Osteoblast (primary cell): ENCODE measurements at regions not wholly inside any gene's neighbourhood (a gene's known extent, or its start where the extent isn't known, plus 50 kb on each side); places are given as distances from the start of the nearest gene placed in this dataset.
A peak's percentile ranks its signal among the peaks of the same experiment; 100 is the strongest.

ENCODE experiments used
- DNase-seq: peaks from one replicate; pipeline ENCODE4 v3.0.0; 2011; ENCODE audit warnings: low spot score, mixed read lengths; ENCODE audit not compliant: insufficient read length; ENCODE audit errors: missing footprints
- H2AFZ ChIP-seq: 2 replicates; pipeline ENCODE4 v1.6.0; 2011; ENCODE audit warnings: mild to moderate bottlenecking, low read length
- H3K27ac ChIP-seq: 2 replicates; pipeline ENCODE4 v1.5.1; 2011; ENCODE audit warnings: mild to moderate bottlenecking, low read depth, low read length, moderate library complexity
- H3K27me3 ChIP-seq: 2 replicates; pipeline ENCODE4 v1.6.0; 2012; ENCODE audit warnings: mild to moderate bottlenecking, control low read depth, inconsistent platforms, low read length, moderate library complexity; ENCODE audit not compliant: insufficient read depth
- H3K36me3 ChIP-seq: 2 replicates; pipeline ENCODE4 v1.5.1; 2011; ENCODE audit warnings: mild to moderate bottlenecking, low read length, control low read depth, moderate library complexity; ENCODE audit not compliant: insufficient read depth
- H3K4me1 ChIP-seq: 2 replicates; pipeline ENCODE4 v1.5.1; 2011; ENCODE audit warnings: mild to moderate bottlenecking, low read length, control low read depth, moderate library complexity; ENCODE audit not compliant: insufficient read depth
- H3K4me2 ChIP-seq: 2 replicates; pipeline ENCODE4 v1.6.0; 2011; ENCODE audit warnings: mild to moderate bottlenecking, low read length; ENCODE audit not compliant: insufficient read depth
- H3K4me3 ChIP-seq: fragments of 200-600 bp; sonication (generic); 3 replicates; pipeline ENCODE4 v1.5.1; 2012; ENCODE audit warnings: mild to moderate bottlenecking, low read length, inconsistent platforms; ENCODE audit not compliant: insufficient read depth
- H3K79me2 ChIP-seq: 2 replicates; pipeline ENCODE4 v1.6.0; 2012; ENCODE audit warnings: mild to moderate bottlenecking, low read length, control low read depth, inconsistent platforms; ENCODE audit not compliant: insufficient read depth
- H3K9me3 ChIP-seq: 2 replicates; pipeline ENCODE4 v1.5.1; 2011; ENCODE audit warnings: low read depth, low read length, control low read depth
- H4K20me1 ChIP-seq: 2 replicates; pipeline ENCODE4 v1.6.0; 2012; ENCODE audit warnings: mild to moderate bottlenecking, low read length, control low read depth; ENCODE audit not compliant: insufficient read depth
- CTCF ChIP-seq: IDR thresholded peaks from 2 replicates; pipeline ENCODE4 v1.5.1; 2011; ENCODE audit warnings: mild to moderate bottlenecking, low read depth, low read length, moderate library complexity; ENCODE audit errors: extremely low read depth

GRCh38 chr6:99816795-99817194 is 177.2 kb downstream of the MCHR2 start:
- Histone ChIP-seq H3K9me3 (no peaks in the 10 kb centered on the region), H3K4me3 (no peak overlapping the region), H2AFZ (no peak overlapping the region), H3K4me1 (no peaks in the 10 kb centered on the region), H3K79me2 (no peaks in the 10 kb centered on the region), H3K36me3 (no peaks in the 10 kb centered on the region), H3K27ac (no peak overlapping the region), H4K20me1 (no peaks in the 10 kb centered on the region), H3K4me2 (no peak overlapping the region), H3K27me3 (no peaks in the 10 kb centered on the region)
- DNase-seq, result no peak
- no peak for TF ChIP-seq CTCF

- Histone ChIP-seq H3K4me2 (no peak overlapping the region), H3K79me2 (no peaks in the 10 kb centered on the region), H4K20me1 (no peaks in the 10 kb centered on the region), H3K4me3 (no peak overlapping the region), H3K27ac (no peak overlapping the region), H3K27me3 (no peaks in the 10 kb centered on the region), H3K9me3 (no peaks in the 10 kb centered on the region), H2AFZ (no peak overlapping the region), H3K4me1 (no peaks in the 10 kb centered on the region), H3K36me3 (no peaks in the 10 kb centered on the region)
- TF ChIP-seq CTCF, result no peak
- peak; percentile 53 for DNase-seq
Measured at GRCh38 chr6:99818161-99818560, 175.9 kb downstream of the MCHR2 start.

- DNase-seq, result peak; percentile 42
- Histone ChIP-seq H3K9me3 (no peaks in the 10 kb centered on the region), H3K36me3 (no peaks in the 10 kb centered on the region), H4K20me1 (no peaks in the 10 kb centered on the region), H3K27ac (no peak overlapping the region), H3K4me2 (no peak overlapping the region), H2AFZ (no peak overlapping the region), H3K79me2 (no peaks in the 10 kb centered on the region), H3K4me1 (no peaks in the 10 kb centered on the region), H3K4me3 (no peak overlapping the region), H3K27me3 (no peaks in the 10 kb centered on the region)
- no peak for TF ChIP-seq CTCF
Measured at GRCh38 chr6:99819853-99820252, 174.2 kb downstream of the MCHR2 start.

GRCh38 chr6:99821164-99821563 is 172.9 kb downstream of the MCHR2 start:
- Histone ChIP-seq H3K4me1 (no peaks in the 10 kb centered on the region), H3K4me3 (no peak overlapping the region), H3K27ac (no peak overlapping the region), H2AFZ (no peak overlapping the region), H3K9me3 (no peaks in the 10 kb centered on the region), H4K20me1 (no peaks in the 10 kb centered on the region), H3K4me2 (no peak overlapping the region), H3K27me3 (no peaks in the 10 kb centered on the region), H3K79me2 (no peaks in the 10 kb centered on the region), H3K36me3 (no peaks in the 10 kb centered on the region)
- no peak for DNase-seq
- no peak for TF ChIP-seq CTCF
